ENCODE measurements at regions not wholly inside any gene's neighbourhood (a gene's known extent, or its start where the extent isn't known, plus 50 kb on each side); places are given as distances from the start of the nearest gene placed in this dataset.

GRCh38 chrX:40484408-40485091, 96.2 kb upstream of the ATP6AP2 start:
- DNase-seq = no peak

GRCh38 chrX:40483502-40483901, 97.3 kb upstream of the ATP6AP2 start:
- DNase-seq = no peak

- DNase-seq = no peak
Observed at GRCh38 chrX:40479777-40480318, 100.9 kb upstream of the ATP6AP2 start.

GRCh38 chrX:40478474-40479065, 102.2 kb upstream of the ATP6AP2 start:
- DNase-seq = no peak

GRCh38 chrX:40476958-40477357, 103.8 kb upstream of the ATP6AP2 start:
- DNase-seq = no peak

- DNase-seq = no peak
Observed at GRCh38 chrX:40474645-40475044, 106.1 kb upstream of the ATP6AP2 start.

- DNase-seq = no peak
Observed at GRCh38 chrX:40474205-40474626, 106.6 kb upstream of the ATP6AP2 start.

GRCh38 chrX:40473460-40474204, 107.1 kb upstream of the ATP6AP2 start:
- DNase-seq = no peak

- DNase-seq = no peak
Observed at GRCh38 chrX:40471965-40472648, 108.7 kb upstream of the ATP6AP2 start.

GRCh38 chrX:40470830-40471429, 109.8 kb upstream of the ATP6AP2 start:
- DNase-seq = no peak

- no peak for DNase-seq
Observed at GRCh38 chrX:40469316-40469715, 111.5 kb upstream of the ATP6AP2 start.

GRCh38 chrX:40468033-40468846, 112.5 kb upstream of the ATP6AP2 start:
- DNase-seq = peak; percentile 87

- DNase-seq = no peak
Observed at GRCh38 chrX:40467454-40467853, 113.3 kb upstream of the ATP6AP2 start.

- no peak for DNase-seq
Observed at GRCh38 chrX:40465735-40466551, 114.8 kb upstream of the ATP6AP2 start.

GRCh38 chrX:40462795-40463194, 118.0 kb upstream of the ATP6AP2 start:
- no peak for DNase-seq

- no peak for DNase-seq
Observed at GRCh38 chrX:40460926-40461325, 119.8 kb upstream of the ATP6AP2 start.

GRCh38 chrX:40459571-40460158, 121.1 kb upstream of the ATP6AP2 start:
- no peak for DNase-seq

- DNase-seq = no peak
Observed at GRCh38 chrX:40457406-40457805, 123.4 kb upstream of the ATP6AP2 start.

- no peak for DNase-seq
Observed at GRCh38 chrX:40452031-40452430, 128.7 kb upstream of the ATP6AP2 start.

- DNase-seq = no peak
Observed at GRCh38 chrX:40449956-40450706, 130.6 kb upstream of the ATP6AP2 start.

All from NCI-H2029 treated with DMSO at 0.1 percent for 48 hours (cell line).